GM18505 (cell line): ENCODE measurements at regions not wholly inside any gene's neighbourhood (a gene's known extent, or its start where the extent isn't known, plus 50 kb on each side); places are given as distances from the start of the nearest gene placed in this dataset.

ENCODE experiments used
- ATAC-seq: cut with Tn5 transposase; IDR thresholded peaks from one replicate; pipeline ENCODE4 v1.9.1; 2021; ENCODE audit not compliant: unreplicated experiment
- POLR2A ChIP-seq: IDR thresholded peaks from 4 replicates; pipeline ENCODE4 v1.6.1; 2011; ENCODE audit warnings: borderline replicate concordance; ENCODE audit not compliant: insufficient read depth, insufficient read length; ENCODE audit errors: extremely low read depth

DNA sequence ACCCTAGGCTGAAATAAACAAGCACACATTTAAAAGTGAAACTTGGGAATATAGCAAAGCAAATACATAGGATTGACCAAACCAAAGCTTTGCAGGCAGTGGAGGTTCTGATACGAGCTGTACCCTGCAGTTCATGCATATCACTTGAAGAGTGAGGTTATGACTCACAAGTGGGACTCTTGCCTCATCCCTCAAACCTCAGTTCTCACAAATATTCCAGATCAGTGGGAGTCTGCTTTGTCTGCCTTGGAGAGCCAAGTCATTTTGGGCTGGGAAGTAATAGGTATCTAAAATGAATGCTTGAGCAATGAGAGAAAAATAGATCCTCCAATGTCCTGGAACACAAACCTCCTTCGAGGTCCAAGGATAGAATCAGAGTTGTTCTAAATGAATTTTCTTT lies 116.4 kb downstream of the LRIG3 start:
- ATAC-seq = no peak
- TF ChIP-seq POLR2A = no peak

DNA sequence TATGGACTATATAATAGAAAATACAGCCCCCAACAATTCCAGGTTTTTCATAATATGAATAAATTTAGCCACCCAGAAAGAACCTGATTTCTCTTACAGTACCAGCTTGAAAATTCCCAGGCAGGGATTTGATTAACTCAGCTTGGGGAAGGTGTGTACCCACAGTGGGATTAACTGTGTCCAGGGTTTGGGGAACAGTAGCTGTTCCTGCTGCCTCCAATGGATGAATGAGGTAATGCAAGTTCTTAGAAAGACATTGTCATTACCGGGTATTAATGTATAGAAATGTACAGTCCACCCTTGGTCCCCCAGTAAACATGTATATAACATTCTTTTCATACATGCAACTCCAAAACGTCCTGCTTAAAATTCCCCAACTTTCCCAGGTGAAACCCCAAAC lies 115.6 kb downstream of the LRIG3 start:
- peak; percentile 88 for ATAC-seq

DNA sequence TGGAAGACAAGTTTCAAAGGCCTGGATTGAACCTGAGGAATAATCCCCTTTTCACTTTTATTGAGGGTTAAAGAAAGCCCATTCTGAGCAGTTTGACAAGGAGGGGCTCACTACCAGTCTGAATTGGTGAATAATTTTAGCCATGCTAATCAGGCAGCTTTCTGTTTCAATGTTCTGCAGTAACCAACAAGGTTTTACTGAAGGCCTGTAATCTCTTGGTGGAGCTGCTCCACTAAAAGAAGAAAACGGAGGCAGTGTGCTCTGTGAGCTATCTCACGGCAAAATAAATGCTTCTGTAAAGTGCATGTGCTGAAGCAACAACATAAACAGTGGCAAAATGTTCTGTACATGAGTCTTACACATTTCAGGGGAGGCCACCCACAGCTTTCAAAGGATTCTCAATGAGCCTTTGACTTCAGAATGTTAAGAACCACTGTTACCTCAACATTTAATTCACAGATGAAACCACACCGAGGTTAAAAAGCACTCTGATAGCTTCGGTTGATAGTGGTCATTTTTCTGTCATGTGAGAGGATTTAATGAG lies 111.2 kb downstream of the LRIG3 start:
- ATAC-seq = no peak
- no peak for TF ChIP-seq POLR2A

More for the DNA sequence above, 115.6 kb downstream of the LRIG3 start:
- no peak for TF ChIP-seq POLR2A

DNA sequence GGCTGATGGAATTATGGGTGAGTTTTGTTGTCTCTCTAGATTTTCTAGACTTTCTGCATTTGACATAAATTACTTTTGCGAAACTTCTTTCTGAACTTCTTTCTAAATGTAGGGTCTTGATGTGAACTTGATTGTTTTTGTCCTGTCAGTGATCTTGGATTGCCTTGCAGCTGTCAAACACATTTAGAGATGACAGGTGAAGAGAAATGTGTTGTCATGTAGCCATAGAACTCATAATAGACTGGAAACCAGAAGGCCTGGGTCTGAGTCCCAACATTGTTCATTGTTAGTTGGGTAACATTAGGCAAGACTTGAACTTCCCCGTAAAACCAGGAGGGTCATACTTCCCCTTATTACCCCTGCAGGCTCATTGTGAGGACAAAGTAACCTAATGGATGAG lies 109.0 kb downstream of the LRIG3 start:
- no peak for TF ChIP-seq POLR2A
- no peak for ATAC-seq

DNA sequence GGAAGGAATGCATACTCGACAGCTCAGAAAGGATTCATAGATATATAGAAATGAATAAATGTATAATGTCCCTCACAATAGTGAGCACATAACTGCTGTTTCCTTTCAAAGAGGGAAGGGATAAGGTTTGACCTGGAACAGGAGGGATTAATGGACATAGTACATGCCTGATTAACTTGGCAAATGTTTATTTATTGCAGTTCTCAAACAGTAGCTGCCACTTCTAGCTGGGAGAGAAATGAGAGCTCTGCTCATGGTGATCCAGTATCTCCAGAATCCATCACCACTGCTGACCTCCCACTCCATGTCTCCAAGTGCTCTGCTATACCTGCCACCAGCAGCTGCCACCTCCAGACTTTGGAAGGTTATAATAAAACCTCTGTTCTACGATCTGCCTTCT lies 108.1 kb downstream of the LRIG3 start:
- TF ChIP-seq POLR2A = no peak
- ATAC-seq = no peak

DNA sequence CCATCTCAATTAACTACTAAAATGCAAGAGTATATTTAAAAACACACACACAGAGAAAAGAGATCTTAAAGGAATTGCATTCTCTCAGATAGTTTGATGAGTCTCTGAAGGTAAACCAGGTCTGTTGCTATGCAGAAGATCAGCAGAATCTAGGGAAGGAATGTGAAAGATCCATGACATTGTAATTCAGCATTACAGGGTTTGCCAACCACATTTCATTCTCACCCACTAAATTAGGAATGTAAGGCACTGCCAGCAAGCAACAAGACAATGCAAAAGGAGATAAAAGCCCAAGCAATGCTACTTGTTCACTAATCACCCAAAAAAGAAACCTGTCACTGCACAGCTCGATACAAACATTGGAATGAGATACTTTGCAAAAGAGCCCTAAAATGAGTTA lies 106.3 kb downstream of the LRIG3 start:
- no peak for TF ChIP-seq POLR2A
- ATAC-seq = no peak

DNA sequence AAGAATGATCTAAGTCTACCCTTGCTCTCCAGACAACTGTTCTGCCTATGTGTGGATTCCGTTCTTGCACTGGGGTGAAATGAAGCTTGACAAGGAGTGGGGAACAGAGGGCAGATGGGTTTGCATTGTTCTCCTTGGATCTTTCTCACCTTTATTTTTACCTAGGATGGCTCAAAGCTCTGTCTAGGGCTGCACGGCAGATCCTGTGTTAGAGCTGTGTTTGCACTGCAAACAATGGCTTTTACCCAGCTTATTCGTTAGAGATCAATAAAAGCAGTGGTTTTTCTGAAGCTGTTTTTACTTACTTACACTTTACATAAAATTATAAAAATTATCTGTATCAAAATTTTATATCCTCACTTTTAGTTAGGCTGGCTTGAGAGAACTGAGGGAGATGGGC lies 105.1 kb downstream of the LRIG3 start:
- ATAC-seq = no peak
- no peak for TF ChIP-seq POLR2A

DNA sequence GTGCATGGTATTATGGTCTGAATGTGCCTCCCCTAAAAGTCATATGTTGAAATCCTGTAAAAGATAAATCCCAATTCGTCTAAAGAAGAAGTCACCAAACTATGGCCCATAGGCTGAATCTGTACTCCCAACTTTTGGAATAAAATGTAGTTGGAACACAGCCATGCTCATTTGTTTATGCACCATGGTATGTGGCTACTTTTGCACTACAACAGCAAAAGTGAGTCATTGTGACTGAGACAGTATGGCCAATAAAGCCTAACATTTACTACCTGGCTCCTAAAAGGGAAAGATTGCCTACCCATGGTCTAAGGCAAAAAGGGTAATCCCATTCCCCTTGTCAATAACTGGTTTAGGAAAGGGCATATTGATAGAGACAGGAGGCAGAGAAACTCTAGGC lies 101.8 kb downstream of the LRIG3 start:
- TF ChIP-seq POLR2A = no peak
- no peak for ATAC-seq

DNA sequence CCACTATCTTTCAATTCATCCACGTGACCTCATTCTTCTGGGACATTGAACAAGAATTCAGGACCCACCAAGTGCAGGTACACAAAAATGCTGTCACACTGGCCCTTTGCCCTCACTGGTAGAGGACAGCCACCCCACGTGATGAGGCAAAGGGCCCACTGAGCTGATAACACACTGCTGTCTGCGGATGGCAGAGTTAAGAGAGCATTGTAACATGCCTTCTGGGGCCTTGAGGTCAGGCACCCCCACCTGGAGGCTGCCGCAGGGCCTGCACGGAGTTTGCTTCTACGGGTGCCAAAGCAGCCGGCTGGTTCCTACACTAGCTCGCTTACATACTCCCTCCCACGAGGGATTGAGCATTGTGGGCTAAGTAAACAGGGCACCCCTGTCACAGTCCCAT lies 101.0 kb downstream of the LRIG3 start:
- no peak for TF ChIP-seq POLR2A
- no peak for ATAC-seq

DNA sequence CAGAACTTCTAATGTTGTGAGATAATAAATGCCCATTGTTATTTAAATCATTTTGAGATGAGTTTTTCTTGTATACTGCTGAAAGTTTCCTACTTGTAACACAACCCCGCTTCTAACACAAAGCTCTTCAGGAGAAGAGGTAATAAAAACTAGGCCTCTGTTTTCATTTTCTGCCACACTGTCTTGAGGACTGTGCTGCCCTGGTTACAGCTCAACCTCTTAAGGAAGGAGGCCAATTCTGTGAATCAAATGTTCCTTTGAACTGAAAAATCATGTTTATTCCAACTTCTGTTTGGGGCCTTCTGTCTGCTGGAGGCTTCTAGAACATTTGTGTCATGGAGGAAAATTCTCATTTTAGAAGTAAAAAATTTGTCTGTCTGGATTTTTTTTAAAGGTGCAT lies 100.3 kb downstream of the LRIG3 start:
- ATAC-seq = no peak
- no peak for TF ChIP-seq POLR2A
